ENCODE measurements at regions not wholly inside any gene's neighbourhood (a gene's known extent, or its start where the extent isn't known, plus 50 kb on each side); places are given as distances from the start of the nearest gene placed in this dataset.

- no peak for TF ChIP-seq CTCF (IDR thresholded peaks at IDR 0.05)
- TF ChIP-seq POLR2A (IDR thresholded peaks at IDR 0.05): no peak
- TF ChIP-seq EP300 (IDR thresholded peaks at IDR 0.05): no peak
Measured at GRCh38 chr18:68178921-68179320, 536.0 kb downstream of the TMX3 start.
